Skeletal muscle satellite cell (primary cell): ENCODE measurements at regions not wholly inside any gene's neighbourhood (a gene's known extent, or its start where the extent isn't known, plus 50 kb on each side); places are given as distances from the start of the nearest gene placed in this dataset.

Source experiments
- H3K27me3 ChIP-seq: 2 replicates; pipeline ENCODE4 v1.7.0; 2013; ENCODE audit warnings: low read length; ENCODE audit not compliant: control insufficient read depth, insufficient read depth
- H3K36me3 ChIP-seq: 2 replicates; pipeline ENCODE4 v1.7.0; 2013; ENCODE audit warnings: mild to moderate bottlenecking, control low read depth, low read length; ENCODE audit not compliant: insufficient read depth
- H3K4me1 ChIP-seq: 2 replicates; pipeline ENCODE4 v1.7.0; 2013; ENCODE audit warnings: low read length; ENCODE audit not compliant: control insufficient read depth, insufficient read depth
- H3K4me2 ChIP-seq: 2 replicates; pipeline ENCODE4 v1.7.0; 2013; ENCODE audit warnings: mild to moderate bottlenecking, low read length
- H3K4me3 ChIP-seq: 2 replicates; pipeline ENCODE4 v1.7.0; 2013; ENCODE audit warnings: low read length
- H3K9ac ChIP-seq: 2 replicates; pipeline ENCODE4 v1.7.0; 2013; ENCODE audit warnings: mild to moderate bottlenecking, low read depth, low read length, moderate library complexity
- H3K9me3 ChIP-seq: replicated peaks from 2 replicates; pipeline ENCODE4 v1.7.0; 2013; ENCODE audit warnings: mild to moderate bottlenecking, control low read depth, low read length

GRCh38 chr6:125354649-125355048, 52.9 kb upstream of the HDDC2 start:
- H3K4me2 ChIP-seq: no peak overlapping the region
- H3K4me3 ChIP-seq: no peak overlapping the region
- H3K27me3 ChIP-seq: peaks cover 39% of the 10 kb centered on the region
- no peaks in the 10 kb centered on the region for H3K4me1 ChIP-seq
- no peaks in the 10 kb centered on the region for H3K36me3 ChIP-seq
- H3K9ac ChIP-seq: no peak overlapping the region
- no peaks in the 10 kb centered on the region for H3K9me3 ChIP-seq

- no peak overlapping the region for H3K4me3 ChIP-seq
- no peaks in the 10 kb centered on the region for H3K36me3 ChIP-seq
- no peak overlapping the region for H3K4me2 ChIP-seq
- no peaks in the 10 kb centered on the region for H3K4me1 ChIP-seq
- no peak overlapping the region for H3K9ac ChIP-seq
- no peaks in the 10 kb centered on the region for H3K9me3 ChIP-seq
- peaks cover 43% of the 10 kb centered on the region for H3K27me3 ChIP-seq
Observed at GRCh38 chr6:125356884-125357283, 55.1 kb upstream of the HDDC2 start.

DNA sequence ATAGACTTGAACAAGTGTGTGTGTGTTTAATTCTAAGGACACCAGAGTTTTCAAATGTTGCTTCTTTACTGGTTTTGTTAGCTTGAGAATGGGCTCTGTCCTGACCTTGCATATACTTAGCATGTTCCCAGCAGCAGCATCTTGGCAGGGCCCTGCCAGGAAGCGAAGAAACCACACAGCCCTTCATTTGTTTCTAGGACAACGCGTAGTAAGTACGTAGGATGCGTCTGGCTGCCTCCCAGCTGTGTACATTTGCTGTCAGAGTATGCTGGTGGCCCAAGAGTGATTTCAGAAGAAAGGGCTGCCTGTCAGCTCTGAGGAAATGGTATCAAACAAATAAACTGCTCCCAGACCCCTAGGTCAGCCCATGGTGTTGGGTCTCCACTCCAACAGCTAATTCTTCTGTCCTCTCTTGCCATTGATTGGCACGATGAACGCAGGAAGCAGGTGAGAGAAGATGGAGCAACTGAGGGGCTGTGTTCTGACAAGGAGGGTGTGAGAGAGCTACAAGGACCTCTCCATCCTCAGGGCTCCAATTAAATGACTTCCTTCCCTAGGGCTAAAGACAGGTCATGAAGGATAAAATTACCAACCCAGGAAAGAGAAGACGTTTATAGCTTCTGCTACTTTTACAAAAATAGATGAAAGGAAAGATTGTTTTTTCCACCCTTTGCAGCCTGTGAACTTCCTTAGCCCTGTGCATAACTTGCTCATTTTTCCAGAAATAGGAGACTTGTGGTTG, 55.9 kb upstream of the HDDC2 start:
- Histone ChIP-seq H3K4me2 (no peak overlapping the region), H3K36me3 (no peaks in the 10 kb centered on the region), H3K27me3 (peaks cover 48% of the 10 kb centered on the region), H3K4me3 (no peak overlapping the region), H3K9ac (no peak overlapping the region), H3K4me1 (peaks cover 1% of the 10 kb centered on the region), H3K9me3 (no peaks in the 10 kb centered on the region)

- no peak overlapping the region for H3K9ac ChIP-seq
- H3K9me3 ChIP-seq: no peaks in the 10 kb centered on the region
- H3K4me1 ChIP-seq: peaks cover 13% of the 10 kb centered on the region
- H3K4me3 ChIP-seq: no peak overlapping the region
- H3K27me3 ChIP-seq: peaks cover 50% of the 10 kb centered on the region
- H3K36me3 ChIP-seq: no peaks in the 10 kb centered on the region
- no peak overlapping the region for H3K4me2 ChIP-seq
Observed at GRCh38 chr6:125358898-125359297, 57.1 kb upstream of the HDDC2 start.

GRCh38 chr6:125361868-125362267, 60.1 kb upstream of the HDDC2 start:
- no peaks in the 10 kb centered on the region for H3K9me3 ChIP-seq
- H3K4me3 ChIP-seq: no peak overlapping the region
- H3K4me2 ChIP-seq: no peak overlapping the region
- no peaks in the 10 kb centered on the region for H3K36me3 ChIP-seq
- no peak overlapping the region for H3K9ac ChIP-seq
- peaks cover 13% of the 10 kb centered on the region for H3K4me1 ChIP-seq
- peaks cover 39% of the 10 kb centered on the region for H3K27me3 ChIP-seq

GRCh38 chr6:125363039-125363823, 61.5 kb upstream of the HDDC2 start:
- Histone ChIP-seq H3K9me3 (no peaks in the 10 kb centered on the region), H3K9ac (peak overlapping the region; percentile 55), H3K27me3 (peaks cover 26% of the 10 kb centered on the region), H3K4me1 (peaks cover 13% of the 10 kb centered on the region), H3K4me2 (peak overlapping the region; percentile 96), H3K4me3 (peak overlapping the region; percentile 71), H3K36me3 (no peaks in the 10 kb centered on the region)

- Histone ChIP-seq H3K9me3 (no peaks in the 10 kb centered on the region), H3K27me3 (peaks cover 24% of the 10 kb centered on the region), H3K9ac (peak overlapping the region; percentile 55), H3K4me3 (peak overlapping the region; percentile 71), H3K4me2 (peak overlapping the region; percentile 96), H3K4me1 (peaks cover 13% of the 10 kb centered on the region), H3K36me3 (no peaks in the 10 kb centered on the region)
Observed at GRCh38 chr6:125363824-125364165, 62.0 kb upstream of the HDDC2 start.

DNA sequence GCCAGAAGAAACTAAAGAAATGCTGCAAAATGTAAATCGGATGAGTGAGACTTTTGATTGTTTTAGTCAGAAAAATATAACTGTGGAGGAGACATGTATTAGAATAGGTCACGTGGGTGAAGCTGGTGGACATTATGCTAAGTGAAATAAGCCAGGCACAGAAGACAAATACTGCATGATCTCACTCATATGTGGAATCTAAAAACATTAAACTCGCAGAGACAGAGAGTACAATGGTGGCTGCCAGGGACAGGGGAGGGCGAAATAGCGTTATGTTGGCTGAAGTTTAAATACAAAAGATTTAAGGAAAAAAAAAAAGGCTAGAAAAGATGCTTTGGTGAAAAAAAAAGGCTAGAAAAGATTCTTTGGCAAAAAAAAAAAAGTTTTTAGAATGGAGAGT, 63.5 kb upstream of the HDDC2 start:
- Histone ChIP-seq H3K9ac (no peak overlapping the region), H3K9me3 (no peaks in the 10 kb centered on the region), H3K36me3 (no peaks in the 10 kb centered on the region)

DNA sequence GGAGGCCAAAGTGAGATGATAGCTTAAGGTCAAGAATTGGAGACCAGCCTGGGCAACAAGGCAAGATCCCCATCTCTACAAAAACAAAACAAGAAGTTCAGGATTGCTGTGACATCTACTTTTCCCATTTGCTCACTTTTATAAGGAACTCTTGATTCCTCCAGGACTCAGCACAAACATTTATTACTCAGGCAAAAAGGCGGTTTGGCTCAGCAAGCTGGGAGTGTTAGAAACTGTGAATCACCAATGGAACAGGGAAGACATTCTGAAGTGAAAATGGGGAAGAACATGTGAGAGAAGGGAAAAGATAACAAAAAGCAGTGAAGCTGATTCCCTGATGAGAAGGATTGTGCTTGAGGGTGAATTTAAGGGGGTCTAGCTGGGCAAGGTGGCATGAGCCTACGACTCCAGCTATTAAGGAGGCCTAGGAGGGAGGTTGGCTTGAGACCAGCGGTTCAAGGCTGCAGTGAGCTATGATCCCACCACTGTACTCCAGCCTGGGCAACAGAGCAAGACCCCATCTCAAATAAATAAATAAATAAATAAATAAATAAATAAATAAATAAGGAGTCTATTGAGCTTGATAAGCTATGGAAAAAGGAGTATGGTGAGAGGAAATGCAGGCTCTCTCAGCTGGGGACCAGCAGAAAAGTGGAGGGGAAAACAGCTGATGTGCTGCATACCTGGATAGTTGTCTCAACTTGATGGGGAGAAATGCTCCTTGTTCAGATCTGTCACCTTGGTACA, 65.4 kb upstream of the HDDC2 start:
- Histone ChIP-seq H3K9ac (no peak overlapping the region), H3K4me2 (no peak overlapping the region), H3K4me1 (peaks cover 13% of the 10 kb centered on the region), H3K4me3 (no peak overlapping the region), H3K36me3 (no peaks in the 10 kb centered on the region), H3K9me3 (no peaks in the 10 kb centered on the region), H3K27me3 (peaks cover 18% of the 10 kb centered on the region)

More for the DNA sequence above, 63.5 kb upstream of the HDDC2 start:
- Histone ChIP-seq H3K4me2 (no peak overlapping the region), H3K4me3 (no peak overlapping the region), H3K27me3 (peaks cover 22% of the 10 kb centered on the region), H3K4me1 (peaks cover 13% of the 10 kb centered on the region)

DNA sequence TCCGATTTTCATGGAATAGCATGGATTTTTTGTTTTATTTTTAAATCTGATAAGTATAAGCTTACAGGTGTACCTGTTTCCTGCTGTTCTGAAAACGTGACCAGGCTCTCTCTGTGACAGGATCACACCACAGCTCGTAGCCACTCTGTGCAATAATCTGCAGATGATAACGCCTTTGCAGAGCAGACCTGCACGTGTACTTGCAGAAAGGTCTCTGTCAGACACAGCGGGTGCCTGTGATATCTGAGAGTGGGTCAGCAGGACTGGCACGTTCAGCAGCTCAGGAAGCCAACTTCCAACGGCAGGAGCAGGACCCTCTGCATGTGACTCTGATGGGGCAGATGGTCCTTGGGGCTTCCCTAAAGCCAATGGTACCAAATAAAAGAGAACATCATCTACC, 68.6 kb upstream of the HDDC2 start:
- H3K36me3 ChIP-seq: no peaks in the 10 kb centered on the region

DNA sequence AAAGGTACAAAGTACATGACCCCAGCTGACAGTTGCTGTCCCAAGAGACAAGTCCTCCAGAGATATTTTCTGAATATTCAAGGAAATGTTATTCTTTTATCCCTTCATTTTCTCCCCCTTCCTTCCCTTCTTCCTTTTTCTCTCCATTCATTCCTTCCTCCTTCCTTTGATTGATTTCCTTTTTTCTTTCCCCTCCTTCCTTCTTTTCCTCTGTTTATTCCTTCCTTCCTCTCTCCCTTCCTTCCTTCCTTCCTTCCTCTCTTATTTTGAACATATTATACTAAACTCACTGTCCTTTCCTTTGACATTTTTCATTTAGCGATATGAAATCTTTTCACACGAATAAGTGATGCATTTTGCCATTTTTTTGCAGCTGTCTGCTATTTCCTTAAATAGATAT, 73.2 kb upstream of the HDDC2 start:
- no peaks in the 10 kb centered on the region for H3K9me3 ChIP-seq
- H3K4me2 ChIP-seq: no peak overlapping the region
- peaks cover 10% of the 10 kb centered on the region for H3K27me3 ChIP-seq
- no peak overlapping the region for H3K9ac ChIP-seq
- H3K36me3 ChIP-seq: no peaks in the 10 kb centered on the region
- no peak overlapping the region for H3K4me3 ChIP-seq
- H3K4me1 ChIP-seq: no peaks in the 10 kb centered on the region

More for the DNA sequence above, 68.6 kb upstream of the HDDC2 start:
- H3K27me3 ChIP-seq: no peaks in the 10 kb centered on the region
- no peak overlapping the region for H3K9ac ChIP-seq
- no peaks in the 10 kb centered on the region for H3K9me3 ChIP-seq
- no peaks in the 10 kb centered on the region for H3K4me1 ChIP-seq
- no peak overlapping the region for H3K4me2 ChIP-seq
- no peak overlapping the region for H3K4me3 ChIP-seq
